ENCODE measurements at regions not wholly inside any gene's neighbourhood (a gene's known extent, or its start where the extent isn't known, plus 50 kb on each side); places are given as distances from the start of the nearest gene placed in this dataset.
A peak's percentile ranks its signal among the peaks of the same experiment; 100 is the strongest.

- FAIRE-seq (no peak), DNase-seq (ENCODE audit: low read depth) (no peak)
- H3K4me3 ChIP-seq (ENCODE audit: low read depth, low read length): no peak overlapping the region
- H3K27me3 ChIP-seq (ENCODE audit: control insufficient read depth, insufficient read depth, low read length): no peaks in the 10 kb centered on the region
- no peaks in the 10 kb centered on the region for H3K36me3 ChIP-seq (ENCODE audit: control insufficient read depth, insufficient read depth, low read length)
- TF ChIP-seq CTCF (IDR thresholded peaks at IDR 0.05; ENCODE audit: insufficient read depth, low read length, severe bottlenecking): no peak
These were observed 255.0 kb upstream of the MYOCD start for GRCh38 chr17:12410717-12411116.

GRCh38 chr17:12415031-12415430 lies 250.7 kb upstream of the MYOCD start:
- Histone ChIP-seq H3K4me3 (ENCODE audit: low read depth, low read length) (no peak overlapping the region), H3K27me3 (ENCODE audit: control insufficient read depth, insufficient read depth, low read length) (no peaks in the 10 kb centered on the region), H3K36me3 (ENCODE audit: control insufficient read depth, insufficient read depth, low read length) (no peaks in the 10 kb centered on the region)
- FAIRE-seq (no peak), DNase-seq (ENCODE audit: low read depth) (peak; percentile 88)
- TF ChIP-seq CTCF (IDR thresholded peaks at IDR 0.05; ENCODE audit: insufficient read depth, low read length, severe bottlenecking): no peak

- no peak overlapping the region for H3K4me3 ChIP-seq (ENCODE audit: low read depth, low read length)
- no peak for TF ChIP-seq CTCF (IDR thresholded peaks at IDR 0.05; ENCODE audit: insufficient read depth, low read length, severe bottlenecking)
- no peaks in the 10 kb centered on the region for H3K36me3 ChIP-seq (ENCODE audit: control insufficient read depth, insufficient read depth, low read length)
- no peaks in the 10 kb centered on the region for H3K27me3 ChIP-seq (ENCODE audit: control insufficient read depth, insufficient read depth, low read length)
- FAIRE-seq: no peak
- DNase-seq (ENCODE audit: low read depth): no peak
These were observed 244.6 kb upstream of the MYOCD start for GRCh38 chr17:12421077-12421476.

- H3K36me3 ChIP-seq (ENCODE audit: control insufficient read depth, insufficient read depth, low read length): no peaks in the 10 kb centered on the region
- TF ChIP-seq CTCF (IDR thresholded peaks at IDR 0.05; ENCODE audit: insufficient read depth, low read length, severe bottlenecking): no peak
- no peak for FAIRE-seq
These were observed 243.9 kb upstream of the MYOCD start for GRCh38 chr17:12421646-12422306.

GRCh38 chr17:12422651-12423050 lies 243.0 kb upstream of the MYOCD start:
- TF ChIP-seq CTCF (IDR thresholded peaks at IDR 0.05; ENCODE audit: insufficient read depth, low read length, severe bottlenecking): no peak
- Histone ChIP-seq H3K27me3 (ENCODE audit: control insufficient read depth, insufficient read depth, low read length) (no peaks in the 10 kb centered on the region), H3K4me3 (ENCODE audit: low read depth, low read length) (no peak overlapping the region), H3K36me3 (ENCODE audit: control insufficient read depth, insufficient read depth, low read length) (no peaks in the 10 kb centered on the region)
- FAIRE-seq (no peak), DNase-seq (ENCODE audit: low read depth) (no peak)

More at GRCh38 chr17:12421646-12422306, 243.9 kb upstream of the MYOCD start:
- Histone ChIP-seq H3K27me3 (ENCODE audit: control insufficient read depth, insufficient read depth, low read length) (no peaks in the 10 kb centered on the region), H3K4me3 (ENCODE audit: low read depth, low read length) (no peak overlapping the region)
- DNase-seq (ENCODE audit: low read depth): no peak

GRCh38 chr17:12423337-12423736 lies 242.4 kb upstream of the MYOCD start:
- no peak for TF ChIP-seq CTCF (IDR thresholded peaks at IDR 0.05; ENCODE audit: insufficient read depth, low read length, severe bottlenecking)
- Histone ChIP-seq H3K4me3 (ENCODE audit: low read depth, low read length) (no peak overlapping the region), H3K27me3 (ENCODE audit: control insufficient read depth, insufficient read depth, low read length) (no peaks in the 10 kb centered on the region), H3K36me3 (ENCODE audit: control insufficient read depth, insufficient read depth, low read length) (no peaks in the 10 kb centered on the region)
- FAIRE-seq (no peak), DNase-seq (ENCODE audit: low read depth) (no peak)
